ENCODE measurements at regions not wholly inside any gene's neighbourhood (a gene's known extent, or its start where the extent isn't known, plus 50 kb on each side); places are given as distances from the start of the nearest gene placed in this dataset.

GRCh38 chr10:111885919-111886318 is 297.6 kb downstream of the GPAM start:
- TF ChIP-seq CTCF (conservative IDR thresholded peaks at IDR 0.05; ENCODE audit: low read length) (no peak), EZH2phosphoT487 (IDR thresholded peaks at IDR 0.05; ENCODE audit: borderline replicate concordance) (no peak)

All from Loucy (cell line).